ENCODE measurements at regions not wholly inside any gene's neighbourhood (a gene's known extent, or its start where the extent isn't known, plus 50 kb on each side); places are given as distances from the start of the nearest gene placed in this dataset.
"Not testable (repeated sequence)": the region's sequence is repeated elsewhere in the genome, so short reads cannot be mapped to it uniquely, and the experiment has no call there.

- Histone ChIP-seq H3K9me3 (ENCODE audit: control insufficient read depth, insufficient read depth, low read length) (peaks cover 23% of the 10 kb centered on the region), H3K27me3 (ENCODE audit: control insufficient read depth, insufficient read depth, low read length) (no peaks in the 10 kb centered on the region), H3K27ac (ENCODE audit: low read depth, low read length) (no peak overlapping the region), H3K4me3 (ENCODE audit: low read depth, low read length) (no peak overlapping the region)
- DNase-seq (ENCODE audit: low read depth, low spot score): no peak
- ChIA-PET CTCF (no interaction called here), POLR2A (no interaction called here)
- TF ChIP-seq CTCF (IDR thresholded peaks at IDR 0.05; ENCODE audit: low read depth, low read length): no peak
These were observed 231.5 kb upstream of the SETMAR start for GRCh38 chr3:4071481-4072184.

- H3K9me3 ChIP-seq (ENCODE audit: control insufficient read depth, insufficient read depth, low read length); H3K4me3 ChIP-seq (ENCODE audit: low read depth, low read length); DNase-seq (ENCODE audit: low read depth, low spot score); POLR2A ChIA-PET; H3K27me3 ChIP-seq (ENCODE audit: control insufficient read depth, insufficient read depth, low read length); H3K27ac ChIP-seq (ENCODE audit: low read depth, low read length); CTCF ChIA-PET: not testable (repeated sequence)
These were observed 225.9 kb upstream of the SETMAR start for GRCh38 chr3:4077278-4077677.

DNA sequence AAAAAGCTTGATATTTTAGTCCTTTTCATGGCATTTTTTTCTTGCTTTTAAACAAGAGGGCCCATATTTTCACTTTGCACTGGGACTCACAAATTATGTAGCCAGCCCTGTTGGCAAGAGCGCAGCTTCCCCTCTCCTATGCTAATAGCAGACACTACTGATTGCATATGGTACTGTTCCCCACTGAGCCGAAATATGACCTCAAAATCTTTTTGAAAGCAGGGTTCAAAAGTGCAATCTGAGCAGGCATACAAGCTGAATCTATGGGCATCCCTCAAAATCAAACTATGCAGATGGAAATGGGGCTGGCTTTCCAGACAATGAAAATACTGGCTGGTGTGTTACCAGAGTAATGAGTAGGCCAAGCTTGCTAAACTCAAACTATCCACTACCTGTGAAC is 225.2 kb upstream of the SETMAR start:
- Histone ChIP-seq H3K27me3 (ENCODE audit: control insufficient read depth, insufficient read depth, low read length) (no peaks in the 10 kb centered on the region), H3K9me3 (ENCODE audit: control insufficient read depth, insufficient read depth, low read length) (peaks cover 6% of the 10 kb centered on the region), H3K27ac (ENCODE audit: low read depth, low read length) (no peak overlapping the region), H3K4me3 (ENCODE audit: low read depth, low read length) (no peak overlapping the region)
- no peak for TF ChIP-seq CTCF (IDR thresholded peaks at IDR 0.05; ENCODE audit: low read depth, low read length)
- no peak for DNase-seq (ENCODE audit: low read depth, low spot score)
- ChIA-PET POLR2A (no interaction called here), CTCF (no interaction called here)

DNA sequence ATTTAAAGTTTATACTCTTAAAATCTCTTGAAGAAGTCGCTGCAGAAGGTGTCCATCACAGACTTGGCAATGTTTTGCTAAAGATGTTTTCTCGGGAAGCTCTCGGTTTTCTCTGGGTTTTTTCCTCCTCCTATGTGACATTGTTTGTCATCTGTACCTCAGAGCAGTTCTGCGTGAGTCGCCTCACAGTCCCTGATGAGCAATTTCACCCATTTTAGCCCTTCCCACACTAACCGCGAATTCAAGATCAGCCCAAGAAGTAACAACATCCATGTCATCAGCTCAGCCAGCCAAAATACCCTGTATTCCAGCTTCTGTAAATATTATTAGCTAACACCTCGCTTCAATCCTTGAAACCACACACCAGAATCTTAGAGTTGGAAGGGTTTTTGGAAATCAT is 224.3 kb upstream of the SETMAR start:
- H3K9me3 ChIP-seq (ENCODE audit: control insufficient read depth, insufficient read depth, low read length): peaks cover 6% of the 10 kb centered on the region
- no peak overlapping the region for H3K27ac ChIP-seq (ENCODE audit: low read depth, low read length)
- DNase-seq (ENCODE audit: low read depth, low spot score): no peak
- no peaks in the 10 kb centered on the region for H3K27me3 ChIP-seq (ENCODE audit: control insufficient read depth, insufficient read depth, low read length)
- POLR2A ChIA-PET: no interaction called here
- TF ChIP-seq CTCF (IDR thresholded peaks at IDR 0.05; ENCODE audit: low read depth, low read length): no peak
- CTCF ChIA-PET: no interaction called here
- no peak overlapping the region for H3K4me3 ChIP-seq (ENCODE audit: low read depth, low read length)

GRCh38 chr3:4079339-4080195 is 223.6 kb upstream of the SETMAR start:
- no peak for DNase-seq (ENCODE audit: low read depth, low spot score)
- peaks cover 6% of the 10 kb centered on the region for H3K9me3 ChIP-seq (ENCODE audit: control insufficient read depth, insufficient read depth, low read length)
- H3K27ac ChIP-seq (ENCODE audit: low read depth, low read length): no peak overlapping the region
- ChIA-PET POLR2A (no interaction called here), CTCF (no interaction called here)
- TF ChIP-seq CTCF (IDR thresholded peaks at IDR 0.05; ENCODE audit: low read depth, low read length): no peak
- H3K27me3 ChIP-seq (ENCODE audit: control insufficient read depth, insufficient read depth, low read length): no peaks in the 10 kb centered on the region
- H3K4me3 ChIP-seq (ENCODE audit: low read depth, low read length): no peak overlapping the region

Measured in AG04450 (cell line).